GM23338 (cell line): ENCODE measurements at regions not wholly inside any gene's neighbourhood (a gene's known extent, or its start where the extent isn't known, plus 50 kb on each side); places are given as distances from the start of the nearest gene placed in this dataset.

ENCODE experiments used
- ATAC-seq: fragments of 200-7000 bp; cut with Tn5 transposase; 3 replicates; pipeline ENCODE4 v1.9.1; 2020
- DNase-seq: peaks from one replicate; pipeline ENCODE4 v3.0.0-alpha.2; 2015; ENCODE audit warnings: low spot score
- H2AFZ ChIP-seq: fragments of 200-600 bp; sonication (generic); 2 replicates; pipeline ENCODE4 v1.8.0; 2016; ENCODE audit warnings: antibody characterized with exemption, mild to moderate bottlenecking, moderate library complexity
- H3F3A ChIP-seq: fragments of 200-600 bp; sonication (generic); replicated peaks from 2 replicates; pipeline ENCODE4 v1.8.0; 2017; ENCODE audit warnings: antibody characterized with exemption, mixed run types, low read depth
- H3K27ac ChIP-seq: fragments of 200-600 bp; sonication (generic); 2 replicates; pipeline ENCODE4 v1.6.1; 2016; ENCODE audit warnings: low read depth
- H3K27me3 ChIP-seq: fragments of 200-600 bp; sonication (generic); 2 replicates; pipeline ENCODE4 v1.8.0; 2016; ENCODE audit warnings: mild to moderate bottlenecking, mixed run types, moderate library complexity; ENCODE audit not compliant: insufficient read depth
- H3K36me3 ChIP-seq: fragments of 200-600 bp; sonication (generic); 2 replicates; pipeline ENCODE4 v1.8.0; 2016; ENCODE audit warnings: mild to moderate bottlenecking; ENCODE audit not compliant: insufficient read depth
- H3K4me1 ChIP-seq: fragments of 200-600 bp; sonication (generic); 2 replicates; pipeline ENCODE4 v1.8.0; 2016; ENCODE audit warnings: mild to moderate bottlenecking, moderate library complexity; ENCODE audit not compliant: insufficient read depth
- H3K4me2 ChIP-seq: fragments of 200-600 bp; sonication (generic); 2 replicates; pipeline ENCODE4 v1.7.1; 2017; ENCODE audit warnings: mixed run types
- H3K4me3 ChIP-seq: fragments of 200-600 bp; sonication (generic); 2 replicates; pipeline ENCODE4 v1.6.1; 2016; ENCODE audit warnings: mixed run types
- H3K79me2 ChIP-seq: fragments of 200-600 bp; sonication (generic); replicated peaks from 2 replicates; pipeline ENCODE4 v1.8.0; 2017; ENCODE audit warnings: mild to moderate bottlenecking; ENCODE audit not compliant: insufficient read depth
- H3K9me2 ChIP-seq: fragments of 200-600 bp; sonication (generic); 2 replicates; pipeline ENCODE4 v1.8.0; 2017; ENCODE audit not compliant: insufficient read depth
- H4K20me1 ChIP-seq: fragments of 200-600 bp; sonication (generic); replicated peaks from 2 replicates; pipeline ENCODE4 v1.8.0; 2017; ENCODE audit warnings: mild to moderate bottlenecking; ENCODE audit not compliant: insufficient read depth
- H3K27ac Mint-ChIP-seq: 2 replicates; pipeline ENCODE4 v1.8.0; 2020; ENCODE audit warnings: inconsistent platforms, mild to moderate bottlenecking, moderate library complexity, mixed read lengths
- H3K27me3 Mint-ChIP-seq: 3 replicates; pipeline ENCODE4 v1.8.0; 2022; ENCODE audit warnings: low read depth, mild to moderate bottlenecking, moderate library complexity, mixed read lengths, inconsistent platforms; ENCODE audit not compliant: insufficient read depth, poor library complexity
- H3K36me3 Mint-ChIP-seq: 3 replicates; pipeline ENCODE4 v1.8.0; 2021; ENCODE audit warnings: low read depth, mild to moderate bottlenecking, inconsistent platforms, moderate library complexity, mixed read lengths
- H3K4me1 Mint-ChIP-seq: 3 replicates; pipeline ENCODE4 v1.8.0; 2020; ENCODE audit warnings: mild to moderate bottlenecking, inconsistent platforms, mixed read lengths
- H3K4me3 Mint-ChIP-seq: 3 replicates; pipeline ENCODE4 v1.8.0; 2021; ENCODE audit warnings: moderate library complexity, mild to moderate bottlenecking, inconsistent platforms, mixed read lengths
- H3K9me3 Mint-ChIP-seq: 3 replicates; pipeline ENCODE4 v1.8.0; 2020; ENCODE audit warnings: moderate library complexity, mild to moderate bottlenecking, inconsistent platforms, mixed read lengths
- CREB1 ChIP-seq: fragments of 250-450 bp; sonication (Bioruptor Pico); IDR thresholded peaks from 2 replicates; pipeline ENCODE4 v1.5.0; 2020; ENCODE audit warnings: low read depth, mild to moderate bottlenecking, moderate library complexity
- CTCF ChIP-seq, 2 experiments: fragments of 200-600 bp in 1 of 2; sonication (generic) in 1 of 2; conservative IDR thresholded peaks; 2 replicates each; pipeline versions ENCODE4 v1.5.1 to v1.6.1; 2016 to 2017; ENCODE audit warnings: antibody characterized with exemption in 2 of 2, low read depth in 2 of 2, mild to moderate bottlenecking in 2 of 2, moderate library complexity in 1 of 2
- ETS1 ChIP-seq: IDR thresholded peaks from 2 replicates; pipeline ENCODE4 v1.6.1; 2016; ENCODE audit warnings: antibody characterized with exemption
- EZH2phosphoT487 ChIP-seq: fragments of 200-600 bp; sonication (generic); IDR thresholded peaks from one replicate; pipeline ENCODE4 v1.8.1; 2018; ENCODE audit warnings: antibody characterized with exemption; ENCODE audit not compliant: unreplicated experiment
- JUNB ChIP-seq: IDR thresholded peaks from one replicate; pipeline ENCODE4 v1.6.1; 2016; ENCODE audit warnings: antibody characterized with exemption; ENCODE audit not compliant: unreplicated experiment
- NANOG ChIP-seq: IDR thresholded peaks from 2 replicates; pipeline ENCODE4 v1.6.1; 2016; ENCODE audit warnings: antibody characterized with exemption, borderline replicate concordance
- ZNF331 ChIP-seq: fragments of 250-450 bp; sonication (Bioruptor Pico); IDR thresholded peaks from 2 replicates; pipeline ENCODE4 v1.5.0; 2020; ENCODE audit warnings: low read depth, mild to moderate bottlenecking, moderate library complexity
- ZNF462 ChIP-seq: fragments of 250-450 bp; sonication (Bioruptor Pico); IDR thresholded peaks from 2 replicates; pipeline ENCODE4 v1.5.0; 2020; ENCODE audit warnings: mild to moderate bottlenecking, moderate library complexity

DNA sequence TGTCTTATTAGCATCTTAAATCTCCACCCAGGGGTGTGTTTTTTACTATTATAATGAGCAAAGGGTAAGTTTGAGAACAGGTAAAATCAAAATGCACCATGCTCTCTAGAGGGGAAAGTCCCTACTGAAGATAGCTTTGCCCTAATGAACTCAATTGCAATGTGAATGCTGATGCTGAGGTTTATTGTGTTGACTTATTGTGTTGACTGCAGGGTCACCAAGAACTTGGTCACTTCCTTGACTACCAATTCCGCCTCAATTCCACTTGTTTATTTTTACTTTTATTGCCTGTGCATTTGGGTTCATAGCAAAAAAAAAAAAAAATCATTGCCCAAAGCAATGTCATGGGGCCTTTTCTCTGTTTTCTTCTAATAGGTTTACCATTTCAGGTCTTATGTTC lies 67.7 kb upstream of the SRD5A3 start:
- DNase-seq = no peak

More for the DNA sequence above, 67.7 kb upstream of the SRD5A3 start:
- H4K20me1 ChIP-seq = no peaks in the 10 kb centered on the region
- Mint-ChIP-seq H3K4me1 (peaks cover 61% of the 10 kb centered on the region), H3K27ac (no peak overlapping the region), H3K36me3 (peaks cover 11% of the 10 kb centered on the region; the same call in 2 of the 3 replicates), H3K9me3 (peaks cover 10% of the 10 kb centered on the region), H3K27me3 (peaks cover 2% of the 10 kb centered on the region), H3K4me3 (no peak overlapping the region)
- H3K4me3 ChIP-seq = no peak overlapping the region
- no peaks in the 10 kb centered on the region for H3K36me3 ChIP-seq
- TF ChIP-seq ETS1 (no peak), NANOG (no peak), CTCF (conservative IDR thresholded peaks at IDR 0.05; ENCODE audit: low read depth in 2 of 2) (no peak), EZH2phosphoT487 (no peak), CREB1 (CRISPR knock-in tag) (no peak), JUNB (no peak), ZNF462 (CRISPR knock-in tag) (no peak), ZNF331 (CRISPR knock-in tag) (no peak)
- no peak for ATAC-seq
- H3K27me3 ChIP-seq = no peaks in the 10 kb centered on the region
- H3K4me2 ChIP-seq = no peak overlapping the region
- peaks cover 28% of the 10 kb centered on the region for H3K4me1 ChIP-seq
- H3F3A ChIP-seq = no peaks in the 10 kb centered on the region
- H3K9me2 ChIP-seq = no peaks in the 10 kb centered on the region
- H3K27ac ChIP-seq = no peak overlapping the region
- H2AFZ ChIP-seq = no peak overlapping the region
- no peaks in the 10 kb centered on the region for H3K79me2 ChIP-seq
